Activated naive CD4-positive, alpha-beta T cell treated with anti-CD3 and anti-CD28 coated beads for 36 hours (primary cell): ENCODE measurements at regions not wholly inside any gene's neighbourhood (a gene's known extent, or its start where the extent isn't known, plus 50 kb on each side); places are given as distances from the start of the nearest gene placed in this dataset.

Experiments used
- CTCF ChIA-PET: fragments of 350-600 bp; sonication (Branson Sonifier 250); formaldehyde crosslinking; loops from one replicate; lab custom pipeline; 2021; ENCODE audit warnings: antibody characterized with exemption; lab: Charles Lee
- DNase-seq: peaks from one replicate; pipeline ENCODE4 v3.0.0-alpha.2; 2020
- H3K27ac Mint-ChIP-seq: one replicate; pipeline ENCODE4 v1.8.0; 2021; ENCODE audit warnings: mild to moderate bottlenecking, mixed read lengths
- H3K27me3 Mint-ChIP-seq: one replicate; pipeline ENCODE4 v1.8.0; 2021; ENCODE audit warnings: low read depth, mixed read lengths
- H3K36me3 Mint-ChIP-seq: one replicate; pipeline ENCODE4 v1.8.0; 2021; ENCODE audit warnings: low read depth, mixed read lengths
- H3K4me1 Mint-ChIP-seq: one replicate; pipeline ENCODE4 v1.8.0; 2021; ENCODE audit warnings: low read depth, mixed read lengths
- H3K4me3 Mint-ChIP-seq: one replicate; pipeline ENCODE4 v1.8.0; 2021; ENCODE audit warnings: mild to moderate bottlenecking, moderate library complexity, mixed read lengths
- H3K9me3 Mint-ChIP-seq: one replicate; pipeline ENCODE4 v1.8.0; 2021; ENCODE audit warnings: mixed read lengths
- intact Hi-C: fragments of 100-400 bp; cut with micrococcal nuclease; formaldehyde crosslinking; loops from one replicate; pipeline ENCODE4 v1.15.1; 2023

GRCh38 chr4:41438931-41439297 lies 99.0 kb upstream of the LIMCH1 start:
- no peak for DNase-seq
- H3K4me3 Mint-ChIP-seq, result no peak overlapping the region

GRCh38 chr4:41442810-41443209 lies 95.1 kb upstream of the LIMCH1 start:
- CTCF ChIA-PET, result no interaction called here
- H3K27ac Mint-ChIP-seq, result no peak overlapping the region
- no peak for DNase-seq
- H3K36me3 Mint-ChIP-seq, result no peaks in the 10 kb centered on the region
- H3K27me3 Mint-ChIP-seq, result peaks cover 4% of the 10 kb centered on the region
- H3K4me3 Mint-ChIP-seq, result no peak overlapping the region
- intact Hi-C loops, result no loop called here
- no peaks in the 10 kb centered on the region for H3K9me3 Mint-ChIP-seq
- no peaks in the 10 kb centered on the region for H3K4me1 Mint-ChIP-seq

More at GRCh38 chr4:41438931-41439297, 99.0 kb upstream of the LIMCH1 start:
- no peaks in the 10 kb centered on the region for H3K36me3 Mint-ChIP-seq
- CTCF ChIA-PET, result no interaction called here
- no peaks in the 10 kb centered on the region for H3K4me1 Mint-ChIP-seq
- no peaks in the 10 kb centered on the region for H3K9me3 Mint-ChIP-seq
- no peak overlapping the region for H3K27ac Mint-ChIP-seq
- peaks cover 2% of the 10 kb centered on the region for H3K27me3 Mint-ChIP-seq
- intact Hi-C loops, result no loop called here

GRCh38 chr4:41443340-41444079 lies 94.4 kb upstream of the LIMCH1 start:
- CTCF ChIA-PET, result no interaction called here
- intact Hi-C loops, result no loop called here
- no peak overlapping the region for H3K4me3 Mint-ChIP-seq
- peaks cover 4% of the 10 kb centered on the region for H3K27me3 Mint-ChIP-seq
- DNase-seq, result no peak
- H3K27ac Mint-ChIP-seq, result no peak overlapping the region
- H3K9me3 Mint-ChIP-seq, result no peaks in the 10 kb centered on the region
- H3K4me1 Mint-ChIP-seq, result no peaks in the 10 kb centered on the region
- no peaks in the 10 kb centered on the region for H3K36me3 Mint-ChIP-seq

- Mint-ChIP-seq H3K27ac (no peak overlapping the region), H3K36me3 (no peaks in the 10 kb centered on the region), H3K9me3 (peaks cover 2% of the 10 kb centered on the region), H3K27me3 (peaks cover 4% of the 10 kb centered on the region), H3K4me1 (no peaks in the 10 kb centered on the region), H3K4me3 (no peak overlapping the region)
- intact Hi-C loops, result no loop called here
- no peak for DNase-seq
- CTCF ChIA-PET, result no interaction called here
Observed at GRCh38 chr4:41446391-41446790, 91.6 kb upstream of the LIMCH1 start.

- no peak for DNase-seq
- Mint-ChIP-seq H3K27me3 (peaks cover 4% of the 10 kb centered on the region), H3K36me3 (no peaks in the 10 kb centered on the region), H3K4me3 (no peak overlapping the region), H3K4me1 (no peaks in the 10 kb centered on the region), H3K9me3 (peaks cover 2% of the 10 kb centered on the region), H3K27ac (no peak overlapping the region)
- CTCF ChIA-PET, result no interaction called here
- intact Hi-C loops, result no loop called here
Observed at GRCh38 chr4:41446981-41447725, 90.8 kb upstream of the LIMCH1 start.

- CTCF ChIA-PET, result no interaction called here
- Mint-ChIP-seq H3K9me3 (peaks cover 2% of the 10 kb centered on the region), H3K4me1 (no peaks in the 10 kb centered on the region), H3K4me3 (no peak overlapping the region), H3K36me3 (no peaks in the 10 kb centered on the region), H3K27ac (no peak overlapping the region), H3K27me3 (peaks cover 2% of the 10 kb centered on the region)
- intact Hi-C loops, result no loop called here
- DNase-seq, result no peak
Observed at GRCh38 chr4:41448934-41449333, 89.0 kb upstream of the LIMCH1 start.

- CTCF ChIA-PET, result interaction anchor here (0.7 kb wide), 1 partner anchor 1315 kb away, joined by 3 read pairs; no protein-coding TSS in a partner anchor
- no peaks in the 10 kb centered on the region for H3K27me3 Mint-ChIP-seq
- intact Hi-C loops, result no loop called here
Observed at GRCh38 chr4:41451961-41452360, 86.0 kb upstream of the LIMCH1 start.

GRCh38 chr4:41452484-41453225 lies 85.3 kb upstream of the LIMCH1 start:
- no peaks in the 10 kb centered on the region for H3K4me1 Mint-ChIP-seq
- no peak for DNase-seq
- CTCF ChIA-PET, result interaction anchor here (0.7 kb wide), 1 partner anchor 1315 kb away, joined by 3 read pairs; no protein-coding TSS in a partner anchor
- no peak overlapping the region for H3K27ac Mint-ChIP-seq
- no peak overlapping the region for H3K4me3 Mint-ChIP-seq
- H3K9me3 Mint-ChIP-seq, result peaks cover 2% of the 10 kb centered on the region
- no peaks in the 10 kb centered on the region for H3K27me3 Mint-ChIP-seq
- no peaks in the 10 kb centered on the region for H3K36me3 Mint-ChIP-seq
- intact Hi-C loops, result no loop called here

More at GRCh38 chr4:41451961-41452360, 86.0 kb upstream of the LIMCH1 start:
- Mint-ChIP-seq H3K4me3 (no peak overlapping the region), H3K36me3 (no peaks in the 10 kb centered on the region), H3K9me3 (peaks cover 2% of the 10 kb centered on the region), H3K4me1 (no peaks in the 10 kb centered on the region), H3K27ac (no peak overlapping the region)
- DNase-seq, result no peak

- H3K4me1 Mint-ChIP-seq, result no peaks in the 10 kb centered on the region
- no peak for DNase-seq
- no peaks in the 10 kb centered on the region for H3K36me3 Mint-ChIP-seq
- H3K27ac Mint-ChIP-seq, result no peak overlapping the region
- H3K4me3 Mint-ChIP-seq, result no peak overlapping the region
- H3K27me3 Mint-ChIP-seq, result no peaks in the 10 kb centered on the region
- CTCF ChIA-PET, result interaction anchor here (0.7 kb wide), 1 partner anchor 82 kb away, joined by 3 read pairs; no protein-coding TSS in a partner anchor
- intact Hi-C loops, result no loop called here
- H3K9me3 Mint-ChIP-seq, result no peaks in the 10 kb centered on the region
Observed at GRCh38 chr4:41454423-41454822, 83.5 kb upstream of the LIMCH1 start.

GRCh38 chr4:41455206-41455605 lies 82.8 kb upstream of the LIMCH1 start:
- H3K27me3 Mint-ChIP-seq, result no peaks in the 10 kb centered on the region
- intact Hi-C loops, result no loop called here

GRCh38 chr4:41456559-41457101 lies 81.3 kb upstream of the LIMCH1 start:
- Mint-ChIP-seq H3K27ac (no peak overlapping the region), H3K4me1 (no peaks in the 10 kb centered on the region), H3K36me3 (no peaks in the 10 kb centered on the region), H3K4me3 (no peak overlapping the region), H3K9me3 (no peaks in the 10 kb centered on the region), H3K27me3 (no peaks in the 10 kb centered on the region)
- CTCF ChIA-PET, result interaction anchor here (0.6 kb wide), 1 partner anchor 86 kb away, joined by 3 read pairs; no protein-coding TSS in a partner anchor
- intact Hi-C loops, result no loop called here
- DNase-seq, result no peak

More at GRCh38 chr4:41455206-41455605, 82.8 kb upstream of the LIMCH1 start:
- Mint-ChIP-seq H3K4me1 (no peaks in the 10 kb centered on the region), H3K27ac (no peak overlapping the region), H3K36me3 (no peaks in the 10 kb centered on the region), H3K9me3 (no peaks in the 10 kb centered on the region), H3K4me3 (no peak overlapping the region)
- CTCF ChIA-PET, result no interaction called here
- DNase-seq, result no peak

GRCh38 chr4:41458689-41459088 lies 79.3 kb upstream of the LIMCH1 start:
- intact Hi-C loops, result no loop called here
- CTCF ChIA-PET, result no interaction called here
- no peaks in the 10 kb centered on the region for H3K36me3 Mint-ChIP-seq
- no peaks in the 10 kb centered on the region for H3K4me1 Mint-ChIP-seq
- no peaks in the 10 kb centered on the region for H3K9me3 Mint-ChIP-seq
- no peaks in the 10 kb centered on the region for H3K27me3 Mint-ChIP-seq
- DNase-seq, result no peak
- H3K27ac Mint-ChIP-seq, result no peak overlapping the region
- no peak overlapping the region for H3K4me3 Mint-ChIP-seq
